ENCODE measurements at regions not wholly inside any gene's neighbourhood (a gene's known extent, or its start where the extent isn't known, plus 50 kb on each side); places are given as distances from the start of the nearest gene placed in this dataset.

- no peak for TF ChIP-seq POLR2A (IDR thresholded peaks at IDR 0.05)
- TF ChIP-seq CTCF (IDR thresholded peaks at IDR 0.05): no peak
- TF ChIP-seq EP300 (IDR thresholded peaks at IDR 0.05): no peak
These were observed 2595.9 kb downstream of the PCDH7 start for GRCh38 chr4:33316033-33316432.
